GM12878 (cell line): ENCODE measurements at regions not wholly inside any gene's neighbourhood (a gene's known extent, or its start where the extent isn't known, plus 50 kb on each side); places are given as distances from the start of the nearest gene placed in this dataset.

Experiments used
- CUX1 ChIP-seq: IDR thresholded peaks from 2 replicates; pipeline ENCODE4 v1.6.1; 2012; ENCODE audit warnings: improper control_type of control experiment, low read depth, low read length; ENCODE audit not compliant: insufficient replicate concordance
- E4F1 ChIP-seq: fragments of 450-650 bp; IDR thresholded peaks from 2 replicates; pipeline ENCODE4 v1.6.1; 2018; ENCODE audit warnings: borderline replicate concordance, mild to moderate bottlenecking; ENCODE audit not compliant: partially characterized antibody
- TCF7 ChIP-seq: IDR thresholded peaks from 2 replicates; pipeline ENCODE4 v1.6.1; 2014; ENCODE audit warnings: antibody characterized with exemption, borderline replicate concordance
- ZNF24 ChIP-seq: fragments of 450-650 bp; IDR thresholded peaks from 2 replicates; pipeline ENCODE4 v1.6.1; 2017; ENCODE audit warnings: antibody characterized with exemption, mild to moderate bottlenecking

GRCh38 chr6:120328521-120328920, 979.0 kb upstream of the MAN1A1 start (continued):
- TF ChIP-seq E4F1 = no peak
- TF ChIP-seq CUX1 = no peak
- no peak for TF ChIP-seq TCF7
- no peak for TF ChIP-seq ZNF24
